Panc1 (cell line): ENCODE measurements at regions not wholly inside any gene's neighbourhood (a gene's known extent, or its start where the extent isn't known, plus 50 kb on each side); places are given as distances from the start of the nearest gene placed in this dataset.

Experiments used
- ATAC-seq: fragments of 200-7000 bp; cut with Tn5 transposase; 2 replicates; pipeline ENCODE4 v1.9.1; 2020; ENCODE audit warnings: mild to moderate bottlenecking, moderate library complexity
- BruUV-seq: library from RNA; stranded (reverse); fragments of 400-500 nt; replicated peaks from 2 replicates; lab custom pipeline; 2021; lab: Mats Ljungman, UMichigan
- CTCF ChIA-PET: fragments of 300-600 bp; sonication (Branson Sonifier 250); formaldehyde crosslinking; loops from one replicate; lab custom pipeline; 2022; ENCODE audit warnings: antibody characterized with exemption; lab: Charles Lee
- POLR2A ChIA-PET: fragments of 300-600 bp; sonication (Branson Sonifier 250); formaldehyde crosslinking; loops from one replicate; lab custom pipeline; 2022; ENCODE audit warnings: antibody characterized with exemption; lab: Charles Lee
- DNase-seq: peaks from one replicate; pipeline ENCODE4 v3.0.0-alpha.2; 2010; ENCODE audit warnings: low read depth, low spot score
- H3K27ac ChIP-seq: 2 replicates; pipeline ENCODE4 v1.5.1; 2011; ENCODE audit warnings: mild to moderate bottlenecking, low read length, inconsistent platforms
- H3K27me3 ChIP-seq: fragments of 200-500 bp; sonication (Bioruptor generic); 2 replicates; pipeline ENCODE4 v1.6.0; 2014; ENCODE audit warnings: low read length, inconsistent platforms; ENCODE audit not compliant: control insufficient read depth, insufficient read depth
- H3K36me3 ChIP-seq: fragments of 200-500 bp; sonication (Bioruptor generic); 2 replicates; pipeline ENCODE4 v1.5.1; 2014; ENCODE audit warnings: inconsistent platforms, mild to moderate bottlenecking, low read length, moderate library complexity; ENCODE audit not compliant: control insufficient read depth, insufficient read depth
- H3K4me1 ChIP-seq: 2 replicates; pipeline ENCODE4 v1.5.1; 2011; ENCODE audit warnings: inconsistent platforms, mild to moderate bottlenecking, low read length, moderate library complexity; ENCODE audit not compliant: control insufficient read depth, insufficient read depth
- H3K4me3 ChIP-seq, 2 experiments: 2 replicates each; pipeline ENCODE4 v1.5.1; 2011 to 2012; ENCODE audit warnings: low read depth in 2 of 2, low read length in 2 of 2, mild to moderate bottlenecking in 2 of 2, inconsistent platforms in 1 of 2, moderate library complexity in 1 of 2
- H3K9me3 ChIP-seq: fragments of 200-500 bp; sonication (Bioruptor generic); 2 replicates; pipeline ENCODE4 v1.5.1; 2014; ENCODE audit warnings: low read depth, mild to moderate bottlenecking, inconsistent platforms, low read length, moderate library complexity; ENCODE audit not compliant: control insufficient read depth, insufficient read depth
- POLR2AphosphoS5 ChIP-seq: IDR thresholded peaks from 2 replicates; pipeline ENCODE4 v1.6.1; 2012; ENCODE audit warnings: mild to moderate bottlenecking, low read depth, low read length, moderate library complexity
- REST ChIP-seq, 2 experiments: IDR thresholded peaks; 2 replicates each; pipeline ENCODE4 v1.6.1; 2011 to 2012; ENCODE audit warnings: low read depth in 2 of 2, control low read depth in 1 of 2, low read length in 1 of 2, mild to moderate bottlenecking in 1 of 2, moderate library complexity in 1 of 2; ENCODE audit not compliant: insufficient read depth in 1 of 2
- SIN3A ChIP-seq: IDR thresholded peaks from 2 replicates; pipeline ENCODE4 v1.6.1; 2012; ENCODE audit warnings: low read depth, mild to moderate bottlenecking, low read length, moderate library complexity, borderline replicate concordance; ENCODE audit not compliant: insufficient read depth
- TCF7L2 ChIP-seq: IDR thresholded peaks from 2 replicates; pipeline ENCODE4 v1.6.1; 2011; ENCODE audit warnings: mild to moderate bottlenecking, low read depth, low read length, inconsistent platforms
- in situ Hi-C: cut with HindIII; loops from 2 replicates; pipeline ENCODE4 v1.10.0; 2016; ENCODE audit warnings: low sequenced_read_pairs, low pct_unique_long_range_greater_than_20kb
- intact Hi-C: fragments of 100-400 bp; cut with micrococcal nuclease; formaldehyde crosslinking; loops from one replicate; pipeline ENCODE4 v1.10.0; 2022; ENCODE audit not compliant: unreplicated experiment
- TF ChIP-seq, protein P1 (sequence below): fragments of 450-650 bp; IDR thresholded peaks from 2 replicates; pipeline ENCODE4 v1.5.1; 2017; ENCODE audit warnings: mild to moderate bottlenecking

- no peak for TF ChIP-seq REST (IDR thresholded peaks at IDR 0.05; ENCODE audit: insufficient read depth in 1 of 2, low read depth in 2 of 2, low read length in 1 of 2)
Observed at GRCh38 chr16:50459496-50460080, 88.6 kb upstream of the NKD1 start (continued).

- BruUV-seq = no TSS peak
- TF ChIP-seq REST (IDR thresholded peaks at IDR 0.05; ENCODE audit: insufficient read depth in 1 of 2, low read depth in 2 of 2, low read length in 1 of 2) (no peak), SIN3A (no peak), TCF7L2 (no peak), POLR2AphosphoS5 (no peak)
- TF ChIP-seq, protein P1, sequence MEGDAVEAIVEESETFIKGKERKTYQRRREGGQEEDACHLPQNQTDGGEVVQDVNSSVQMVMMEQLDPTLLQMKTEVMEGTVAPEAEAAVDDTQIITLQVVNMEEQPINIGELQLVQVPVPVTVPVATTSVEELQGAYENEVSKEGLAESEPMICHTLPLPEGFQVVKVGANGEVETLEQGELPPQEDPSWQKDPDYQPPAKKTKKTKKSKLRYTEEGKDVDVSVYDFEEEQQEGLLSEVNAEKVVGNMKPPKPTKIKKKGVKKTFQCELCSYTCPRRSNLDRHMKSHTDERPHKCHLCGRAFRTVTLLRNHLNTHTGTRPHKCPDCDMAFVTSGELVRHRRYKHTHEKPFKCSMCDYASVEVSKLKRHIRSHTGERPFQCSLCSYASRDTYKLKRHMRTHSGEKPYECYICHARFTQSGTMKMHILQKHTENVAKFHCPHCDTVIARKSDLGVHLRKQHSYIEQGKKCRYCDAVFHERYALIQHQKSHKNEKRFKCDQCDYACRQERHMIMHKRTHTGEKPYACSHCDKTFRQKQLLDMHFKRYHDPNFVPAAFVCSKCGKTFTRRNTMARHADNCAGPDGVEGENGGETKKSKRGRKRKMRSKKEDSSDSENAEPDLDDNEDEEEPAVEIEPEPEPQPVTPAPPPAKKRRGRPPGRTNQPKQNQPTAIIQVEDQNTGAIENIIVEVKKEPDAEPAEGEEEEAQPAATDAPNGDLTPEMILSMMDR = no peak
- in situ Hi-C loops = no loop called here
- H3K4me1 ChIP-seq = no peaks in the 10 kb centered on the region
- H3K27ac ChIP-seq = no peak overlapping the region
- no peak for DNase-seq
- ChIA-PET POLR2A (no interaction called here), CTCF (no interaction called here)
- H3K27me3 ChIP-seq = peaks cover 2% of the 10 kb centered on the region; the same call in 1 of the 2 replicates
- ATAC-seq = no peak
- intact Hi-C loops = no loop called here
- H3K9me3 ChIP-seq = no peaks in the 10 kb centered on the region
- no peaks in the 10 kb centered on the region for H3K36me3 ChIP-seq
- no peak overlapping the region for H3K4me3 ChIP-seq
Observed at GRCh38 chr16:50458667-50459495, 89.3 kb upstream of the NKD1 start.
